ENCODE measurements at regions not wholly inside any gene's neighbourhood (a gene's known extent, or its start where the extent isn't known, plus 50 kb on each side); places are given as distances from the start of the nearest gene placed in this dataset.

DNA sequence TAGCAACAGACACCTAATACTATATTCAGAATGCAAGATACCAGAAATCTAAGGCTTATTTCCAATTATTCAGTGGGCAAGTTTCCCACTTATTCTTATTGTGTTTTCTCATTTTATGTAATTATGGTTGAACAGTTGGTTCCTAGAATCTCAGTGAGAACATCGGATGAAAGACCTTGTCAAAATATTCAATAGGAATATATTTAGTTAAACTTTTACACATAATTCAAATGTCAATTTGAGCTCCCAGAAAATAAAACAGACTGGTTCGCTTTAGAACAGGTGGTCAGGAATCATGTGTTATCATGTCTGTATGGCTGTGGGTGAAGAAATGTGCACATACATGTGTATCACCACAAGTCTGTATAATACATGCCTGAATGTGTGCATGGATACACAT, 447.8 kb downstream of the MED10 start:
- Mint-ChIP-seq H3K27ac (no peak overlapping the region), H3K27me3 (ENCODE audit: low read depth) (no peaks in the 10 kb centered on the region)
- CTCF ChIA-PET: no interaction called here

DNA sequence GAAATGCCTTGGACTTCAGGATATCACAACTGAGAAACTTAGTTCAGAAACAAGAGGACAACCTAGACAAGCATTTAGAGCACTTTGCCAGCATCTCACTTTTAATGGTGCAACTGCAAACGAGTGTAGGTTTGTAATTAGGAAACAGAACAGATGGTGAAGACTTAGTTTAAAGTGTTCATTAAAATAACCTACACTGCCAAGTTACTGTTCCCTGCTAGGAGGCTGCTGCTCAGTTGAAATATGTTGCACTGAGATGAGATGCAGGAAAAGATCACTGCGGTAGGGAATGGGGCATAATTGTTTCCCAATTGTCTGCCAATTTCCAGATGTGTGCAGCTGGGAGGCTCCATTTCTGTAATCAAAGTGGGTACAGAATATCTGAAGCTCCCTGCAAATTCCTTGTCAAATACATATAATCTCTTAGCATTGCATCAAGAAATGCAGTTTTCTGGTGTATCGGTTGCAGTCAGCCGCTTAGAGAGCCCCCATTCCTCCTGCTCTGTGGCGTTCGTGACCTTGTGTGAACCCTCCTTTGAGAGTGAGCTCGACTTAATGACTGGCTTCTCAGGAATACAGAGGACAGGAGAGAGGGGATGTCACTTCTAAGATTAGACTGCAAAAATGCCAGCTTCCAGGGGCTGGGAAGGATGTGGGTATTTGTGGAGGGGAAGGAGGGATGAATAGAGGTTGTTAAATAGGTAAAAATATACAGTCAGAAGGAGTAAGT, 448.9 kb downstream of the MED10 start:
- H3K9me3 Mint-ChIP-seq: no peaks in the 10 kb centered on the region
- CTCF ChIA-PET: no interaction called here
- intact Hi-C loops (cut with micrococcal nuclease): no loop called here
- H3K4me1 Mint-ChIP-seq (ENCODE audit: low read depth): no peaks in the 10 kb centered on the region
- H3K4me3 Mint-ChIP-seq: no peak overlapping the region
- H3K27ac Mint-ChIP-seq: no peak overlapping the region
- no peaks in the 10 kb centered on the region for H3K36me3 Mint-ChIP-seq (ENCODE audit: low read depth)
- no peak for DNase-seq
- no peaks in the 10 kb centered on the region for H3K27me3 Mint-ChIP-seq (ENCODE audit: low read depth)

More for the DNA sequence above, 447.8 kb downstream of the MED10 start:
- DNase-seq: no peak
- Mint-ChIP-seq H3K4me1 (ENCODE audit: low read depth) (no peaks in the 10 kb centered on the region), H3K9me3 (no peaks in the 10 kb centered on the region), H3K36me3 (ENCODE audit: low read depth) (no peaks in the 10 kb centered on the region), H3K4me3 (no peak overlapping the region)
- intact Hi-C loops (cut with micrococcal nuclease): no loop called here

DNA sequence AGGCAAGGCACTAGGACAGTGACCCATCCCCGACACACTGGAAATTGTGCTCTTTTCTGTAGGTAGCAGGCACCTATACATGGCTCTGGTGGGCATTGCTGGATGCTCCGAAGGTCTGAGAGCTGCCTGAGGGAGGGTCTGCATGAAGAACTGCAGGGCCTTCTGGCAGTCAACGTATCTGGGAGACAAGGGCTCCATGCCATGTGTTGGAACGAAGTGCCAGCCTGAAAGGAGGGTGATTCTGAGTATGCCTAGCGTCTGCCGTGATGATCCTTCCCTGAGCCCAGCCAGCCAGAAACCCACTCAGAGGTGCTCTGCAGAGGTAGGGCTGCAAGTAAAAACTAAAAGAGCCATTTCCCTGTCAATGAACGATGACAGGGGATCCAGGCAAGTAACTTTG, 453.2 kb downstream of the MED10 start:
- no peaks in the 10 kb centered on the region for H3K4me1 Mint-ChIP-seq (ENCODE audit: low read depth)
- no peak for DNase-seq
- CTCF ChIA-PET: interaction anchor here (1.1 kb wide), 1 partner anchor 10 kb away, joined by 3 read pairs; no protein-coding TSS in a partner anchor
- no peak overlapping the region for H3K27ac Mint-ChIP-seq
- intact Hi-C loops (cut with micrococcal nuclease): no loop called here
- H3K27me3 Mint-ChIP-seq (ENCODE audit: low read depth): no peaks in the 10 kb centered on the region
- no peaks in the 10 kb centered on the region for H3K36me3 Mint-ChIP-seq (ENCODE audit: low read depth)
- H3K4me3 Mint-ChIP-seq: no peak overlapping the region
- H3K9me3 Mint-ChIP-seq: no peaks in the 10 kb centered on the region

DNA sequence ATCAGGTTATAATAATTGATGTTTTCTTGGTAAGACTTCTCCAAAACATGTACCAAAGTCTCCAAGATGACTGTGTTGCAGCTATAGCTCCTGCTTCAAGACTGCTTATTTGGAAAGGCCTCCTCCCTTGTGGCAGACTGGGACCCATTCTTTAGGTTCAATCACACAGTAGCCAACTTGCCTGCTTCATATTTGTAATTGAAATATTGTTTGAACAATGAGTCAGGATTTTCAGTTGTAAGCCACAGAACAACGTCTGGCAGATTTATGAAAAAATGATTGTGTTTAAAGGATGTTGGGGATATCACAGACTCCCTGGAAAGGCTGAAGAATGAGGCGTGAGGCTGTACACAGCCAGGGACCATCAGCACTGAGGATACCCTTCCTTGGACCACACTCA, 458.9 kb downstream of the MED10 start:
- H3K4me3 Mint-ChIP-seq: no peak overlapping the region
- no peaks in the 10 kb centered on the region for H3K36me3 Mint-ChIP-seq (ENCODE audit: low read depth)
- no peaks in the 10 kb centered on the region for H3K4me1 Mint-ChIP-seq (ENCODE audit: low read depth)
- no peaks in the 10 kb centered on the region for H3K9me3 Mint-ChIP-seq
- H3K27ac Mint-ChIP-seq: no peak overlapping the region
- DNase-seq: no peak
- intact Hi-C loops (cut with micrococcal nuclease): no loop called here
- CTCF ChIA-PET: interaction anchor here (0.6 kb wide), 1 partner anchor 46 kb away, joined by 3 read pairs; no protein-coding TSS in a partner anchor
- peaks cover 4% of the 10 kb centered on the region for H3K27me3 Mint-ChIP-seq (ENCODE audit: low read depth)

DNA sequence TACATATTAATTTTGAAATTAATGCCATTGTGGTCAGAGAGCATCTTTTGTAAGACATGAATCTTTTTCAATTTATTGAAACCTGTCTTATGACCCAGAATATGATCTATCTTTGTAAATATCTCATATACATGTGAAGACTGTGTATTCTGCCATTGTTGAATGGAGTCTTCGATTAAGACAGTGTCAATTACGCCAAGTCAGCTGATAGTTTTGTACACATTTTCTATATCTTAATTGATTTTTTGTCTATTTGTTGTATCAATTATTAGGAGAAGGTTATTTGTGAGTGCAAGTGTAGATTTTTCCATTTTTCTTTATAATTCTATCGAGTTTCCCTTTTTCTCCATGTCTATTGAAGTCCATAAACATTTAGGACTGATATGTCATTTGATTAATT, 471.6 kb downstream of the MED10 start:
- intact Hi-C loops (cut with micrococcal nuclease): no loop called here
- Mint-ChIP-seq H3K27me3 (ENCODE audit: low read depth) (peaks cover 6% of the 10 kb centered on the region), H3K9me3 (peaks cover 5% of the 10 kb centered on the region), H3K27ac (no peak overlapping the region), H3K36me3 (ENCODE audit: low read depth) (no peaks in the 10 kb centered on the region), H3K4me3 (no peak overlapping the region), H3K4me1 (ENCODE audit: low read depth) (no peaks in the 10 kb centered on the region)
- DNase-seq: no peak
- CTCF ChIA-PET: no interaction called here

DNA sequence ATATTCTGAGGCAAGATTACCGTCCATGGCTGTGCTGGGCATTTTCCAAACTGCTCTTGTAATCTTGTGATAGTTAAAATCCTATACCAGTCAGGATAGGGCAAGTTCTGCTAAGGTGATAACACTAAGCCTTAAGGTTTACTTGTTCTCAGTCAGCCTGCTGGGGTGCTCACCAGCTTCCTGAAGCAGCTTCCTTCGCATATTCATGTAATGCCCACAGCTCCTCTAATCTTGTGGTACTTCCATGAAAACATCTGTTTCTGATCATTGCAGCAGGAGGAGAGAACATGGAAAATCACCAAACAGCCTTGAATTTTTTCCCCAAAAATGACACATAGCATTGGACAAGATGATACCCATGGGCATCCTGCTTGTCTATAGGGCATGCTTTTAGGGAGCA, 473.2 kb downstream of the MED10 start:
- Mint-ChIP-seq H3K27ac (no peak overlapping the region), H3K27me3 (ENCODE audit: low read depth) (peaks cover 2% of the 10 kb centered on the region), H3K4me3 (no peak overlapping the region)

DNA sequence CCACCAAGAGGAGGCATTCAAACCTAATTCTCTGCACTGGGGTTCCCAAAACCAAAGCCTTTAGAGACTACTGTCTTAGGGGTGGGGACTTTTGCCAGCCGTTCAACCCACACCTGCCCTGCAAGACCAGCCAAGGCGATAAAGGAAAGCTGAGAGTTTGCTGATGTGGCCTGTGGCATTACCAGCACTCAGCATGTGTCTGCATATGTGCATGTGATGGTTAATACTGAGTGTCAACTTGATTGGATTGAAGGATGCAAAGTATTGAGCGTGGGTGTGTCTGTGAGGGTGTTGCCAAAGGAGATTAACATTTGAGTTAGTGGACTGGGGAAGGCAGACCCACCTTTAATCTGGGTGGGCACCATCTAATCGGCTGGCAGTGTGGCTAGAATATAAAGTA, 474.2 kb downstream of the MED10 start:
- Mint-ChIP-seq H3K27me3 (ENCODE audit: low read depth) (peaks cover 2% of the 10 kb centered on the region), H3K9me3 (peaks cover 8% of the 10 kb centered on the region), H3K4me1 (ENCODE audit: low read depth) (no peaks in the 10 kb centered on the region), H3K4me3 (no peak overlapping the region), H3K27ac (no peak overlapping the region), H3K36me3 (ENCODE audit: low read depth) (no peaks in the 10 kb centered on the region)
- CTCF ChIA-PET: no interaction called here
- intact Hi-C loops (cut with micrococcal nuclease): no loop called here
- DNase-seq: no peak

More for the DNA sequence above, 473.2 kb downstream of the MED10 start:
- Mint-ChIP-seq H3K36me3 (ENCODE audit: low read depth) (no peaks in the 10 kb centered on the region), H3K4me1 (ENCODE audit: low read depth) (no peaks in the 10 kb centered on the region), H3K9me3 (peaks cover 8% of the 10 kb centered on the region)
- intact Hi-C loops (cut with micrococcal nuclease): no loop called here
- no peak for DNase-seq
- CTCF ChIA-PET: no interaction called here

DNA sequence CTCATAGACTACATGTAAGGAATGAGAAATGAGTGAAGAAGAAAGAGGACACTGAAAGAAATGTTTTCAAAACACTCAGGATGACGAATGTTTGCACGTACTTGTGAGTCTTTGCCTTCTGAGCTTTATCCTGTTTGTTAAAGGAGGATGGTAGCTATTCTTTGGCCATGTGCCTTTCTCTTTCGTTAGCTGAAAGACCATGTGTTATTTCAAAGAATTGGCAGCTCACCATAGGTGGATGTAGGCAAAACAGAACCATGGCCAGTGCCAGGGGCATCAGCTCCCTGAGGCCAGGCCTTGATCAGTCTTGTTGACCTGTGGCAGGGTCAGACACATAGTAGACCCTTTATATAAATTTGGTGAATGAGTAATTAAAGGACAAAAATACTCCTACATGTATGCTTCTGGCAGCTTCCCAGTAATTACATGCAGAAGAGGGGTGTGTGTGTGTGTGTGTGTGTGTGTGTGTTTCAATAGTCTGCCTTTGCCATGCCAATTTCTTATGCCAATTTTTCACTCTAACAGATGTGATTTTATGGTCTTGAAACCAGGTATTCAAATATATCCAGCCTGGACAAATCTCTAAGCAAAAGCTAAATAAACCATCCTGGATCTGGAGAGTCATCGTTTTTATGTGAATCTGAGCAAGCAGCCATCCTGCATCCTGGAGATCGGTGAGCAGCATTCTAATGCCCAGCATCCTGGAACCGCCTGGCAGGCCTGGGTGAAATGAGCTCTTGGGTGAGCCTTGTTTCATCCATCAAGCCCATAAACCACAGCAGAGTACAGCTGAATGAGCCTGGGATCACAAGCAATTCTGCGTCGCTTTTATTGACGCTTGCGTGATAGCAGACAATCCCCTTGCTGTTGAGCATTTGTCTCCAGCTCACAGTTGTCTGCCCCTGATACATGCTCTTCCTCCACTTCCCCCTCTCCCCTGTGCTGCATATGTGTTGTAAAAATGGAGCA, 475.4 kb downstream of the MED10 start:
- Mint-ChIP-seq H3K9me3 (peaks cover 8% of the 10 kb centered on the region), H3K4me1 (ENCODE audit: low read depth) (no peaks in the 10 kb centered on the region), H3K4me3 (no peak overlapping the region), H3K27me3 (ENCODE audit: low read depth) (peaks cover 2% of the 10 kb centered on the region), H3K36me3 (ENCODE audit: low read depth) (no peaks in the 10 kb centered on the region), H3K27ac (no peak overlapping the region)
- CTCF ChIA-PET: interaction anchor here (0.6 kb wide), 1 partner anchor 125 kb away, joined by 6 read pairs; no protein-coding TSS in a partner anchor
- DNase-seq: no peak
- intact Hi-C loops (cut with micrococcal nuclease): no loop called here

DNA sequence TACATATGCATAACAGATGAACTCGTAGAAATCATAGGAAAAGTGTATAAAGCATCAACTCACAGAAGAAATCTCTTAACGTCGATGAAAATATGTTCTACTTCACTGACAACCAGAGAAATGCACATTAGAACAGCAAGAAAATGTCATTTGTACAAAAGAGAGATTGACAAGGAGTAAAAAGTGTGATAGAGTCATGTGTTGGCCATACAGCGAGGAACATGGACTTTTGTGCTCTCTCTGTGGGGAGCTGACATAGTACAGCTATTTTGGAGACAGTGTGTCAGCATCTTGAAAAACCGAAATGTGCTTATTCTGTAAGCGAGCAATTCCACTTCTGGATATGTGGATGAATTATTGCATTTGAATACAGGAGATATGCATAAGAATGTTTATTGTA, 477.9 kb downstream of the ICE1 start:
- no peak for DNase-seq
- Mint-ChIP-seq H3K4me1 (ENCODE audit: low read depth) (no peaks in the 10 kb centered on the region), H3K36me3 (ENCODE audit: low read depth) (no peaks in the 10 kb centered on the region), H3K27me3 (ENCODE audit: low read depth) (peaks cover 4% of the 10 kb centered on the region), H3K27ac (no peak overlapping the region), H3K4me3 (no peak overlapping the region), H3K9me3 (peaks cover 8% of the 10 kb centered on the region)
- CTCF ChIA-PET: no interaction called here
- intact Hi-C loops (cut with micrococcal nuclease): no loop called here

DNA sequence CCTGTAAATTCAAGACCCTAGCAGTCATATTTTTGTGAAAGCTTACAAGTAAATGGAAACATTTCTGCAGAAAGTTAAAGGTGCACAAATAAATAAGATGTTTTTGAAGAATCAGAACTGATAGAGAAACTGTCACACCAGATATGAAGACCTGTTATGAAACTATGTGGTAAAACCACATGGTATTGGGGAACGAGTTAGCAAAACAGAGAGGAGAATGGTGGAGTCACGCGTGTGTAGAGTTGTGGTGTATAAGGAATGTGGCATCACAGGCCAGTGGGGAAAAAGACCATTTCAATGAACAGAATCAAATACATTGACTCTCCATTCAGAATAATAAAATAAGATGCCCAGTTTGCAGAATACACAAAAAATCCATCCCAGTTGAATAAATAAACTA, 477.2 kb downstream of the ICE1 start:
- intact Hi-C loops (cut with micrococcal nuclease): no loop called here

DNA sequence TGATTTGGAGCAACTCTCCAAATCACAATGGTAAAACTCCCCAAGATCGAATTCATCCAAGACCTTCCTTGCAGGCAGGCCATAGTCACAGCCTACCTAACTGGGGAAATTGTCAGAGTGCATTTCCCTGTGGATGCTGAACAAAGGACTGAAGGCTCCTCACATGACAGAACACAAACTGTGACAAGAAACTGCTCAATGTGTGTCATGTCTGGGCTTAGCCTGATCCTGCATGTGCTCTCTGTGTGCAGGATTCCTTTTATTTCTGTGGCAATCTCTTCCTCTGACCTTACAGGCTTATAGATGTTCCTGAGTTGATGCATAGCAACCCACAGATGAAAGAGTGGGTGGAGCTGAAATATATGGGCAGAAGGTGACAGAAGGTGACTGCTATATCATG, 465.8 kb downstream of the ICE1 start:
- intact Hi-C loops (cut with micrococcal nuclease): loop anchor here (5.0 kb wide), 2 partner anchors 396 to 746 kb away; partner anchors contain the start of gene ADAMTS16
- Mint-ChIP-seq H3K4me3 (no peak overlapping the region), H3K36me3 (ENCODE audit: low read depth) (no peaks in the 10 kb centered on the region), H3K4me1 (ENCODE audit: low read depth) (peaks cover 2% of the 10 kb centered on the region), H3K27ac (no peak overlapping the region), H3K27me3 (ENCODE audit: low read depth) (peaks cover 25% of the 10 kb centered on the region), H3K9me3 (no peaks in the 10 kb centered on the region)
- CTCF ChIA-PET: no interaction called here
- DNase-seq: no peak

More for the DNA sequence above, 477.2 kb downstream of the ICE1 start:
- no peak overlapping the region for H3K4me3 Mint-ChIP-seq
- peaks cover 6% of the 10 kb centered on the region for H3K27me3 Mint-ChIP-seq (ENCODE audit: low read depth)
- H3K4me1 Mint-ChIP-seq (ENCODE audit: low read depth): no peaks in the 10 kb centered on the region
- no peaks in the 10 kb centered on the region for H3K36me3 Mint-ChIP-seq (ENCODE audit: low read depth)
- DNase-seq: no peak
- no peak overlapping the region for H3K27ac Mint-ChIP-seq
- peaks cover 8% of the 10 kb centered on the region for H3K9me3 Mint-ChIP-seq
- CTCF ChIA-PET: no interaction called here

DNA sequence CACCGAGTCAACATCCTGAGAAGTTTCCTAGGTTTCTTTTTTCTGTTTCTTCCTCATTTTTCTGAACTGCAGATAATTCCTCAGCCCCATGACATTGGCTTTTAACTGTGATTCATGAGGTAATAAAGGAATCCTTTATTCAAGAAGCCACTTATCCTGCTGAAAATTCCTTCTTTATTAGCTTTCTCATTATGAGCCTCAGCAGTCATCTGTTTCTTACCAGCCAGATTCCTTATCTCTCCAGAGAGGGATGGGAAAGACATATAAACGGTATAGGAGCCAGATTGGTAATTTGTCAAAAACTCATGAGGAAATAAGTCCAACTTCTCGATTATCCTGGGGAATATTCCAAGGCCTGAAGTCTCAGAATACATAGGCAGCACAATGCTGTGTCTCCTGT, 465.4 kb downstream of the ICE1 start:
- no peak for DNase-seq
- no peaks in the 10 kb centered on the region for H3K9me3 Mint-ChIP-seq
- H3K4me1 Mint-ChIP-seq (ENCODE audit: low read depth): peaks cover 2% of the 10 kb centered on the region
- no peak overlapping the region for H3K27ac Mint-ChIP-seq
- CTCF ChIA-PET: interaction anchor here (0.6 to 0.8 kb wide), 2 partner anchors 10 to 33 kb away, joined by 3 read pairs; no protein-coding TSS in a partner anchor
- H3K36me3 Mint-ChIP-seq (ENCODE audit: low read depth): no peaks in the 10 kb centered on the region
- H3K27me3 Mint-ChIP-seq (ENCODE audit: low read depth): peaks cover 26% of the 10 kb centered on the region
- no peak overlapping the region for H3K4me3 Mint-ChIP-seq
- intact Hi-C loops (cut with micrococcal nuclease): loop anchor here (2.0 to 5.0 kb wide), 3 partner anchors 396 to 746 kb away; partner anchors contain the start of gene ADAMTS16
